ENCODE measurements at regions not wholly inside any gene's neighbourhood (a gene's known extent, or its start where the extent isn't known, plus 50 kb on each side); places are given as distances from the start of the nearest gene placed in this dataset.

- 98% methylated on average over 4 of the region's 4 CpGs for WGBS (ENCODE audit: low lambda C conversion rate)
- Histone ChIP-seq H3K36me3 (replicated peaks in 1 of 2; ENCODE audit: control insufficient read depth in 1 of 2, insufficient read depth in 2 of 2, low read length in 1 of 2) (no peaks in the 10 kb centered on the region), H3K27ac (ENCODE audit: low read depth in 2 of 2, low read length in 1 of 2) (peak overlapping the region in 1 of 2 experiments; percentile 99; a peak in 1 of 4 replicates), H2AFZ (ENCODE audit: low read depth) (no peak overlapping the region), H3K9ac (no peak overlapping the region), H3K4me2 (no peak overlapping the region), H3F3A (replicated peaks; ENCODE audit: insufficient read depth) (peaks cover 8% of the 10 kb centered on the region), H3K79me2 (ENCODE audit: insufficient read depth) (no peaks in the 10 kb centered on the region), H4K20me1 (ENCODE audit: insufficient read depth) (no peaks in the 10 kb centered on the region), H3K4me1 (ENCODE audit: control insufficient read depth in 1 of 2, insufficient read depth in 2 of 2, low read depth in 1 of 2, low read length in 1 of 2) (peaks cover 33 to 81% of the 10 kb centered on the region in 2 experiments), H3K27me3 (ENCODE audit: insufficient read depth) (no peaks in the 10 kb centered on the region), H3K9me2 (no peaks in the 10 kb centered on the region), H3K4me3 (ENCODE audit: low read depth in 2 of 2, low read length in 1 of 2) (no peak overlapping the region), H3K9me3 (no peaks in the 10 kb centered on the region)
- POLR2A ChIA-PET, result interaction anchor here (0.6 kb wide), 1 partner anchor 121 kb away, joined by 3 read pairs; no protein-coding TSS in a partner anchor
- TF ChIP-seq GATA2 (CRISPR knock-in tag; IDR thresholded peaks at IDR 0.05) (no peak), NRF1 (IDR thresholded peaks at IDR 0.05; ENCODE audit: low read depth, low read length) (no peak), PBX3 (IDR thresholded peaks at IDR 0.05) (no peak), FOXM1 (IDR thresholded peaks at IDR 0.05; ENCODE audit: low read depth) (no peak), EP300 (IDR thresholded peaks at IDR 0.05; ENCODE audit: borderline replicate concordance in 1 of 2, low read depth in 1 of 2, low read length in 1 of 2) (no peak), TAF1 (IDR thresholded peaks at IDR 0.05; ENCODE audit: borderline replicate concordance, low read depth, low read length) (no peak), IRF3 (IDR thresholded peaks at IDR 0.05; ENCODE audit: low read depth, low read length) (no peak), RAD21 (IDR thresholded peaks at IDR 0.05; ENCODE audit: low read length) (no peak), TCF12 (IDR thresholded peaks at IDR 0.05) (no peak), USF2 (IDR thresholded peaks at IDR 0.05; ENCODE audit: borderline replicate concordance, low read depth, low read length) (no peak), GABPA (IDR thresholded peaks at IDR 0.05; ENCODE audit: low read depth) (no peak), USF1 (IDR thresholded peaks at IDR 0.05; ENCODE audit: borderline replicate concordance, low read depth) (no peak)
- no peak for DNase-seq
- CTCF ChIA-PET, result interaction anchor here (1.0 to 5.5 kb wide), 3 partner anchors 15 to 234 kb away, joined by 4 to 31 read pairs (median 15); partner anchors contain the start of gene ZMIZ1
These were observed 107.0 kb upstream of the ZMIZ1 start for GRCh38 chr10:78961760-78962159.
